ENCODE measurements at regions not wholly inside any gene's neighbourhood (a gene's known extent, or its start where the extent isn't known, plus 50 kb on each side); places are given as distances from the start of the nearest gene placed in this dataset.

DNA sequence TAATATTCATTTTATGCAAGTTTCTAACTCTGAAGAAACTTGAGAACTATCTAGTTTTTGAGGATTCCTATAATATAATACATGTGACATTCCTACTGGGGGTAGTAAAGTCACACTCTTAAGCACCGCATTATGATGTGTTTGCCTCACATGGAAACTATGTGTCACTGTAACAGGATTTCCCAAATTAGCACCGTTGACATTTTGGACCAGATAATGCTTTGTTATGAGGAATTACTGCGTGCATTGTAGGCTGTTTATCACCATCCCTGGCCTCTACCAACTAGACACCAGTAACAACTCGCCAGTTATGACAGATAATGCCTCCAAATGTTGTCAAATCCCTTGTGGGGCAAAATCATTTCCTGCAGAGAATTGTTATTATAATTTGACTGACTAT is 267.8 kb downstream of the RAP2B start:
- H3K9me3 ChIP-seq (ENCODE audit: control insufficient read depth, insufficient read depth, low read length) = no peaks in the 10 kb centered on the region
- H3K27me3 ChIP-seq (ENCODE audit: control insufficient read depth, insufficient read depth, low read length) = no peaks in the 10 kb centered on the region
- H3K4me3 ChIP-seq (ENCODE audit: low read depth, low read length) = no peak overlapping the region
- H3K9ac ChIP-seq (ENCODE audit: low read depth, low read length) = no peak overlapping the region
- no peaks in the 10 kb centered on the region for H3K36me3 ChIP-seq (ENCODE audit: control insufficient read depth, insufficient read depth, low read length)
- H3K4me1 ChIP-seq (ENCODE audit: control insufficient read depth, insufficient read depth, low read length) = no peaks in the 10 kb centered on the region

DNA sequence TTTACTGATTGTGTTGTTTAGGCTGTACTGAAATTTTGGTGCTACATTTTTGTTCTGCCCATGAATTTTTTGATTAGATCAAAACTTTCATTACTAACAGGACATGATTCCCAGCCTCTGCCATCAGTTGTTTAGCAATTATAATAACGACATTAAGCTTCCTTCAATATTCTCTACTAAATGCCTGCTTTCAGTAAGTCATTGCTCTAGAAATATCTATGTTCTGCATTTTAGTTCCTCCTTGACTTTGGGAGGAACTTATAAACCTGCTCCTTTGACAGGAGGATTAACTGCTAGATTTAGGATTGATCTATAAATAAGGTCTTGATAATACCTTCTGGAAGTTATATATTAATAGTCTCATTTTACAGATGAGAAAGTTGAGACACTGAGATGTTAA is 269.1 kb downstream of the RAP2B start:
- no peaks in the 10 kb centered on the region for H3K4me1 ChIP-seq (ENCODE audit: control insufficient read depth, insufficient read depth, low read length)
- no peak overlapping the region for H3K9ac ChIP-seq (ENCODE audit: low read depth, low read length)
- H3K9me3 ChIP-seq (ENCODE audit: control insufficient read depth, insufficient read depth, low read length) = no peaks in the 10 kb centered on the region
- no peaks in the 10 kb centered on the region for H3K27me3 ChIP-seq (ENCODE audit: control insufficient read depth, insufficient read depth, low read length)
- H3K4me3 ChIP-seq (ENCODE audit: low read depth, low read length) = no peak overlapping the region
- no peaks in the 10 kb centered on the region for H3K36me3 ChIP-seq (ENCODE audit: control insufficient read depth, insufficient read depth, low read length)

DNA sequence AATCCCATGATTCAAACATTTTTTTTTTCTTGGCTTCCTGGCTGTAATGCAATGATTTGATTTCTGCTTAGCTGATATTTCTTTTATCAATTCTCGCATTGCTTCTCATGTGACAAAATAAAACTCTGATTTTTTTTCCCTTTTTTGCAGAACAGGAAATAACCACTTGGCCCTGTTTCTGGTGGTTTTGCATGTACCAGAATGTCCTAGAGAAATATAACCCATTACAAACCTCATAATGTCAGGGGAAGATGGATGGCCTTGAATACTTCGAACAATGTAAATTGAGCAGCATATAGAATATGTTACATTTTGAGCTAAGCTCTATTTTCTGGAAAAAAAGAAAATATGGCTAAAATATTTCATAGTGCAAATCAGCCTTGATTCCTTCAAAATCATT is 275.6 kb downstream of the RAP2B start:
- Histone ChIP-seq H3K9me3 (ENCODE audit: control insufficient read depth, insufficient read depth, low read length) (no peaks in the 10 kb centered on the region), H3K27me3 (ENCODE audit: control insufficient read depth, insufficient read depth, low read length) (no peaks in the 10 kb centered on the region), H3K4me3 (ENCODE audit: low read depth, low read length) (no peak overlapping the region), H3K9ac (ENCODE audit: low read depth, low read length) (no peak overlapping the region), H3K4me1 (ENCODE audit: control insufficient read depth, insufficient read depth, low read length) (no peaks in the 10 kb centered on the region), H3K36me3 (ENCODE audit: control insufficient read depth, insufficient read depth, low read length) (no peaks in the 10 kb centered on the region)

DNA sequence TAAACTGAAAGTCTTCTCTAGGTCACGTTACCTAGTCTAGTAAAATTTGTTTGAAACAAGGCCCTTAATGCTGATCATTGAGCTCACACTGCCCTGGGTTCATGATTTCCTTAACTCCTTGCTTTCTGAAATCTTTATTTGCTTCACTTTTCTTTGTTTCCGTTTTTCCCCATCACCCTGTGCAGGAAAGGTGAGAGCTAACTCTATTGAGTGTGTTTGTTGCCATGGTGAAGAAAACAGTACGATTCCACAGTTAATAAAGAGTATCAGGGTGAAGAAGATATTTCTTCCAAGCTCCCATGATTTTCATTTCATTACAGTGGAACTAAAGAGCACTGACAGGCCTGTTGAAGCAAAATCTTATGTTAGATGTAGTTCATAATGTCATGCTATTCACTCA is 276.2 kb downstream of the RAP2B start:
- H3K4me3 ChIP-seq (ENCODE audit: low read depth, low read length) = no peak overlapping the region
- no peaks in the 10 kb centered on the region for H3K27me3 ChIP-seq (ENCODE audit: control insufficient read depth, insufficient read depth, low read length)
- H3K4me1 ChIP-seq (ENCODE audit: control insufficient read depth, insufficient read depth, low read length) = no peaks in the 10 kb centered on the region
- no peaks in the 10 kb centered on the region for H3K9me3 ChIP-seq (ENCODE audit: control insufficient read depth, insufficient read depth, low read length)
- no peaks in the 10 kb centered on the region for H3K36me3 ChIP-seq (ENCODE audit: control insufficient read depth, insufficient read depth, low read length)
- no peak overlapping the region for H3K9ac ChIP-seq (ENCODE audit: low read depth, low read length)

DNA sequence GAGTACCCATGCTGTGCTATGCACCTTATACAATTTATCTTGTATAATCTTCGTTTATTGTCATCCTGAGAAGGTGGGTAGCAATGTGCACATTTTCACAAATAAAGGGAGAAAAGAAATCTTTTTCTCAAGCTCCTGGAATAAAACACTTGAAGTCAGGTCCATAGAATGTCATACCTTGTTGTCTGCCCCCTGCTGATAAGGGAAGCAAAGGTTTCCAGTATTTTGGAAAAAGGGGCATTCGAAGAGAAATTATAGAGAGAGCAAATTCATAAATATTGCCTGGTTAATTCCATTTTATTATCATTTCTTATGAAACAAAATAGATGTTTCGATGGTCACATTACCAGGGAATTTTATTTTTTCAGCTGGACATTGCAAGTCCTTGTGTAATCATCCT is 277.8 kb downstream of the RAP2B start:
- Histone ChIP-seq H3K36me3 (ENCODE audit: control insufficient read depth, insufficient read depth, low read length) (no peaks in the 10 kb centered on the region), H3K9ac (ENCODE audit: low read depth, low read length) (no peak overlapping the region), H3K9me3 (ENCODE audit: control insufficient read depth, insufficient read depth, low read length) (no peaks in the 10 kb centered on the region), H3K27me3 (ENCODE audit: control insufficient read depth, insufficient read depth, low read length) (no peaks in the 10 kb centered on the region), H3K4me3 (ENCODE audit: low read depth, low read length) (no peak overlapping the region), H3K4me1 (ENCODE audit: control insufficient read depth, insufficient read depth, low read length) (no peaks in the 10 kb centered on the region)

DNA sequence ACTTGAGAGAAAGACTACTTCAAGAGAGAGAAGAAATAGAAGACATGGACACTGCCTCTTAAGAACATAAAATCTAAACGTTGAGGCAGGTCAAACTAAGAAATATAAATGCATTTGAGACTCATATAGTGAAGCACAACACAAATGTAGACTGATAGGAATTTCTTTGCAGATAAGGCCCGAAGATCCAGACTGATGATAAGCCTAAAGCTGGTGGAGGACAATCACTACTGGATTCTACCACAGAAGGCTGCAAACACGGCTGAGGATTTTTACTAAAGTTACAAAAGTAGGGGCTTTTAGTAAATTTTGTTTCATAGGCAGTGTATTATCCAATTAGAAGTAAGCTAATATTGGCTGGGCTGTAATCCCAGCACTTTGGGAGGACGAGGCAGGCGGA is 278.3 kb downstream of the RAP2B start:
- H3K36me3 ChIP-seq (ENCODE audit: control insufficient read depth, insufficient read depth, low read length) = no peaks in the 10 kb centered on the region
- H3K9me3 ChIP-seq (ENCODE audit: control insufficient read depth, insufficient read depth, low read length) = no peaks in the 10 kb centered on the region
- H3K4me3 ChIP-seq (ENCODE audit: low read depth, low read length) = no peak overlapping the region
- H3K27me3 ChIP-seq (ENCODE audit: control insufficient read depth, insufficient read depth, low read length) = no peaks in the 10 kb centered on the region
- no peak overlapping the region for H3K9ac ChIP-seq (ENCODE audit: low read depth, low read length)
- H3K4me1 ChIP-seq (ENCODE audit: control insufficient read depth, insufficient read depth, low read length) = no peaks in the 10 kb centered on the region

DNA sequence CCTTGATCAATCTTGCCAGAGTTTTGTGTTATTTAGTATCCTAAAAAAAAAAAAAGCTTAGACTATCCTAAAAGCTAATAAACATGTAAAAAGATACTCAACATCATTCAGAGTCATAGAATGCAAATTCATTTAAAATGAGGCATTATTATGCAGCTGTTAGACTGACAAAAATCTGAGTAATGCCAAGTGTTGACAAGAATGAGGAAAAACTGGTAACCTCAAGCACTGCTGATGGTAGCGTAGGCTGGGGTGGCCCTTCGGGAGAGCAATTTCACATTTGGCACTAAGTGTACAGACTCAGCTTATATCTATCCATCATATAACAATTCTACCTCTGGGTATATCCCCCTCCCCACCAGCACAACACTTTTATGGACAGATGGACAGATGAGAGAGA is 280.4 kb downstream of the RAP2B start:
- Histone ChIP-seq H3K36me3 (ENCODE audit: control insufficient read depth, insufficient read depth, low read length) (no peaks in the 10 kb centered on the region), H3K4me3 (ENCODE audit: low read depth, low read length) (no peak overlapping the region), H3K9me3 (ENCODE audit: control insufficient read depth, insufficient read depth, low read length) (no peaks in the 10 kb centered on the region), H3K4me1 (ENCODE audit: control insufficient read depth, insufficient read depth, low read length) (no peaks in the 10 kb centered on the region), H3K9ac (ENCODE audit: low read depth, low read length) (no peak overlapping the region), H3K27me3 (ENCODE audit: control insufficient read depth, insufficient read depth, low read length) (no peaks in the 10 kb centered on the region)

DNA sequence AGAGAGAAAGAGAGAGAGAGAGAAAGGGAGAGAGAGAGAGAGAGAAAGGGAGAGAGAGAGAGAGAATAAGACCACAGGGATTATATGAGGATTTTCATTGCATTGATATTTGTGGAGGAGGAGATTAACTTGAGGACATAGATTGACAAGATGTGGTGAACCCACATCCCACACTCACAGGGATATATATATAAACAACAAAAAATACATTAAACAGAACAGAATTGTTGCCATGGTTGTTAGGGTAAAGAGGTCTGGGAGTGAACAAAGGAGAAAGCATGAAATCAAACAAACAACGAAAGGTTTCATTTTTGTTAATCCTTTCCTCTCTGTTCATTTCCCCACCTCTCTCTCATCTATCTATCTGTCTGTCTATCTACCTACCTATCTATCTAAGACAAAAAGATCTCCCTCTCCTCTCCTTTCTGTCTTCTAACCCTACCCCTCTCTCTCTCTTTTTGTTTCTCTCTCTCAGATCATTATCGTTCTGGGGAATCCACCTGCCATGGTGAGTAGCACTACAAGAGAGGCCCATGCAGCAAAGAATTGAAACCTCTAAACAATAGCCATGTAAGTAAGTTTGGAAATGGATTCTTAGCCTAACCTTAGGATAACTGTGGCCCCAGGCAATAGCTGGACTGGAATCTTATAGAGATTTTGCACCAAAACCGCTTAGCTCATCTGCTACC is 280.9 kb downstream of the RAP2B start:
- no peaks in the 10 kb centered on the region for H3K9me3 ChIP-seq (ENCODE audit: control insufficient read depth, insufficient read depth, low read length)
- no peaks in the 10 kb centered on the region for H3K27me3 ChIP-seq (ENCODE audit: control insufficient read depth, insufficient read depth, low read length)
- H3K36me3 ChIP-seq (ENCODE audit: control insufficient read depth, insufficient read depth, low read length) = no peaks in the 10 kb centered on the region
- H3K4me1 ChIP-seq (ENCODE audit: control insufficient read depth, insufficient read depth, low read length) = no peaks in the 10 kb centered on the region
- no peak overlapping the region for H3K9ac ChIP-seq (ENCODE audit: low read depth, low read length)
- no peak overlapping the region for H3K4me3 ChIP-seq (ENCODE audit: low read depth, low read length)

DNA sequence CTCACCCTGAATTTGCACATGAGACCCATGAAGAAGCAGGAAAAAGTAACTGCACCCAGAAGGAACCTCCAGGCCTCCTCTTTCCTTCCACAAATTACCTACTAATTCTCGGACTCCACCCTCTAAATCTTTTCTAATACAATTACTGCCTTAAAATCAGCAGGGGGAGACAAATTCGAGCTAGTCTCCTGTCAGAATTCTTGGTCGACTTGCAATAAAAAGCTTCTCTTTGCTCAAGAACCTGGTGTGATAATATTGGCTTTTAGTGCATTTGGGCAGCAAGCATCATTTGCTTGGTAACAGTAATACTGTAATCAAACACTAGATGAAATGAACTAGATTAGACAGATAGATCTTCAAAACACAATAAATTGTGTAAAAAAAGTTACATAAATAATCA is 281.9 kb downstream of the RAP2B start:
- Histone ChIP-seq H3K4me3 (ENCODE audit: low read depth, low read length) (no peak overlapping the region), H3K27me3 (ENCODE audit: control insufficient read depth, insufficient read depth, low read length) (no peaks in the 10 kb centered on the region), H3K36me3 (ENCODE audit: control insufficient read depth, insufficient read depth, low read length) (no peaks in the 10 kb centered on the region), H3K4me1 (ENCODE audit: control insufficient read depth, insufficient read depth, low read length) (no peaks in the 10 kb centered on the region), H3K9me3 (ENCODE audit: control insufficient read depth, insufficient read depth, low read length) (no peaks in the 10 kb centered on the region), H3K9ac (ENCODE audit: low read depth, low read length) (no peak overlapping the region)

DNA sequence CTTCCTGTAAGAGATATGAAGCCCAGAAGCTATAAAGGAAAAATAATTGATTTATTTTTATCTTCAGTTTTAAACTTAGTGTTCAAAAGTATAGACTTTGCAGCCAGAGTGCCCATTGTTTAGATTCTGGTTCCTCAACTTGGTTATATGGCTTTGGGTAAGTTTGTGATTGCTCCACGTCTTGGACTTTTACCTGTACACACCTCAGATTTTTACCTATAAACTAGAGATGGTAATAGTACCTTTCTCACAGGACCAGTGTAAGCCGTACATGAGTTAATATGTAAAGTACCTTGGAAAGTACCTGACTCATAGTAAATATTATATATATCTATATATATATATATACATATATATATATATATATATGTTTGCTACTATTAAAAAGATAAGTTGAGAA is 283.8 kb downstream of the RAP2B start:
- H3K4me3 ChIP-seq (ENCODE audit: low read depth, low read length) = no peak overlapping the region
- no peaks in the 10 kb centered on the region for H3K36me3 ChIP-seq (ENCODE audit: control insufficient read depth, insufficient read depth, low read length)
- no peaks in the 10 kb centered on the region for H3K27me3 ChIP-seq (ENCODE audit: control insufficient read depth, insufficient read depth, low read length)
- H3K4me1 ChIP-seq (ENCODE audit: control insufficient read depth, insufficient read depth, low read length) = no peaks in the 10 kb centered on the region
- H3K9ac ChIP-seq (ENCODE audit: low read depth, low read length) = no peak overlapping the region
- H3K9me3 ChIP-seq (ENCODE audit: control insufficient read depth, insufficient read depth, low read length) = no peaks in the 10 kb centered on the region

DNA sequence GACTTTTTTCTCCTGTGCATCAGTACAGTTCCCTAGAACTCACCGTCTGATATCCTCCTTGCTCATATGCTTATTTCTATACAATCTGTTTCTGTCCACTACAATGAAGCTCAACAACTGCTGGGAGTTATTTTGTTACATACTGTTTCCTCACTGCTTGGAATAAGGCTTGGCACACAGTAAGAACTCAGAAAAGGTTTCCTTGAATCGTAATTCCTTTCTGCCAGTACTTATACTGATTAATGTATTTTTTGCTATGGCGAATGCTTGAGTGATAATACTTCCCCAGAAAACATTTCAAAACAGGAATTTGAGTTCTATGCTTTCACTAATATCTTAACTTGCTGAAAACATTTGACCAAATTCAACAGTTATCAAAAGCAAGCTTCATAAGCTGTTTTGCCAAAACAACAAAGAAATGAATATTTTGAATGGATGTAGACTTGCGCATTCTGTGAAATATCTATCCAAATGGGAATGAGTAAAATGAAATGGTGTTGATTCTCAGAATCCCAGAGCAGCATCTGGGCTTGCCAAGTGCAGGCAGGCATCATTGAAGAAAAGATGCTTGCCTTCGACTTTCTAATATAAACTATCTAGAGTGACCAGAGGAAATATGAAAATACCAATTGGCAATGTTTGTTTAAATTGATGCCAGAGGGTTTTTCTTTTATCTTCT is 286.3 kb downstream of the RAP2B start:
- H3K36me3 ChIP-seq (ENCODE audit: control insufficient read depth, insufficient read depth, low read length) = no peaks in the 10 kb centered on the region
- H3K9ac ChIP-seq (ENCODE audit: low read depth, low read length) = no peak overlapping the region
- H3K27me3 ChIP-seq (ENCODE audit: control insufficient read depth, insufficient read depth, low read length) = no peaks in the 10 kb centered on the region
- no peaks in the 10 kb centered on the region for H3K9me3 ChIP-seq (ENCODE audit: control insufficient read depth, insufficient read depth, low read length)
- H3K4me1 ChIP-seq (ENCODE audit: control insufficient read depth, insufficient read depth, low read length) = no peaks in the 10 kb centered on the region
- H3K4me3 ChIP-seq (ENCODE audit: low read depth, low read length) = no peak overlapping the region

DNA sequence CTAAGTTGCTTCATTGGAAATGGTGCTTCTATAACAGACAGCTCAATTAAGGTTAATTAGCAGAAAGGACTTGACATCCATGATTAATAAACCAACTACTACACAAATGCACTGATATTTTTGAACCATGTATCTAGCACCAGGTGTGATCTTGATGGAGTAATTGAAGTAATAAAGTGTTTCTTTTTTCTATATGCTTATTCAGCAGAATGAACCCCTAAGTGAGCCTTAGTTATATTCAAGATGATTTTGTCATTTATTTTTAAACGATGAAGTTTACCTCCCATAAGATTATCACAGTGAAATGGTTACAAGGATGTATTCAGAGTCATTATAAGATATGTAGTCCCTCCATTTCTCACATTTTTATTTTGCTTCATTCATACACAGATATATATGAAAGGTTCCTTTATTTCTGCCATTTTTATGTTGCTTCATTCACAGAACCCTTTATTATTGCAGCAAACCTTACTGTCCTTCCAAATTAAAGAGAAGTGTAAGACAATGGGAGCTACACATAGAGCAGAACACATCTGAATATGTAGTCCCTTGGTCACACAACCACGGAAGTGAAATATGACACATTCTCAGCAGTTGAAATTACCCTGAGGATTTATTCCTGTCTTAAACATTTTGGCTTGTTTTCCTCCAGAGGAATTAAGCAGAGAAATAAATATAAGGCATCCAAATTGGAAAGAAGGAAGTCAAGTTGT is 295.0 kb downstream of the RAP2B start:
- H3K9ac ChIP-seq (ENCODE audit: low read depth, low read length) = no peak overlapping the region
- H3K36me3 ChIP-seq (ENCODE audit: control insufficient read depth, insufficient read depth, low read length) = no peaks in the 10 kb centered on the region
- no peaks in the 10 kb centered on the region for H3K27me3 ChIP-seq (ENCODE audit: control insufficient read depth, insufficient read depth, low read length)
- H3K4me3 ChIP-seq (ENCODE audit: low read depth, low read length) = no peak overlapping the region
- no peaks in the 10 kb centered on the region for H3K9me3 ChIP-seq (ENCODE audit: control insufficient read depth, insufficient read depth, low read length)
- H3K4me1 ChIP-seq (ENCODE audit: control insufficient read depth, insufficient read depth, low read length) = no peaks in the 10 kb centered on the region
